DOHH2 (cell line): ENCODE measurements at regions not wholly inside any gene's neighbourhood (a gene's known extent, or its start where the extent isn't known, plus 50 kb on each side); places are given as distances from the start of the nearest gene placed in this dataset.

Experiments
- H3F3A ChIP-seq: fragments of 200-600 bp; sonication (generic), shearing (Covaris generic); 2 replicates; pipeline ENCODE4 v1.6.0; 2016; ENCODE audit warnings: antibody characterized with exemption, mild to moderate bottlenecking; ENCODE audit not compliant: control insufficient read depth, insufficient read depth
- H3K27ac ChIP-seq: fragments of 200-600 bp; sonication (generic); 2 replicates; pipeline ENCODE4 v1.5.1; 2014; ENCODE audit warnings: low read depth, mild to moderate bottlenecking, low read length, moderate library complexity
- H3K27me3 ChIP-seq: fragments of 200-600 bp; sonication (generic); 2 replicates; pipeline ENCODE4 v1.6.1; 2014; ENCODE audit warnings: mild to moderate bottlenecking, low read length, mixed read lengths; ENCODE audit not compliant: control insufficient read depth
- H3K36me3 ChIP-seq: fragments of 200-600 bp; sonication (generic); 2 replicates; pipeline ENCODE4 v1.6.1; 2014; ENCODE audit warnings: mild to moderate bottlenecking, low read length, moderate library complexity, mixed read lengths; ENCODE audit not compliant: control insufficient read depth
- H3K4me1 ChIP-seq: fragments of 200-600 bp; sonication (generic); 2 replicates; pipeline ENCODE4 v1.6.1; 2014; ENCODE audit warnings: mild to moderate bottlenecking, low read length, mixed read lengths; ENCODE audit not compliant: control insufficient read depth
- H3K4me2 ChIP-seq: fragments of 200-600 bp; sonication (generic); 2 replicates; pipeline ENCODE4 v1.6.0; 2014; ENCODE audit warnings: mild to moderate bottlenecking, low read length, moderate library complexity
- H3K4me3 ChIP-seq: fragments of 200-600 bp; sonication (generic); 2 replicates; pipeline ENCODE4 v1.5.1; 2014; ENCODE audit warnings: mild to moderate bottlenecking, low read length, mixed read lengths
- H3K79me2 ChIP-seq: fragments of 200-600 bp; sonication (generic); 2 replicates; pipeline ENCODE4 v1.6.1; 2014; ENCODE audit warnings: mild to moderate bottlenecking, low read length, mixed read lengths; ENCODE audit not compliant: control insufficient read depth
- H3K9me2 ChIP-seq: fragments of 200-600 bp; sonication (generic); replicated peaks from 2 replicates; pipeline ENCODE4 v1.6.1; 2014; ENCODE audit warnings: mild to moderate bottlenecking, low read length, mixed read lengths; ENCODE audit not compliant: control insufficient read depth
- H3K9me3 ChIP-seq: fragments of 200-600 bp; sonication (generic); 2 replicates; pipeline ENCODE4 v1.6.1; 2014; ENCODE audit warnings: antibody characterized with exemption, low read length, mixed read lengths; ENCODE audit not compliant: control insufficient read depth, insufficient read depth
- H4K20me1 ChIP-seq: fragments of 200-600 bp; sonication (generic); 2 replicates; pipeline ENCODE4 v1.6.0; 2014; ENCODE audit warnings: low read depth, mild to moderate bottlenecking, antibody characterized with exemption, low read length, moderate library complexity; ENCODE audit not compliant: control insufficient read depth, insufficient read depth
- EZH2phosphoT487 ChIP-seq: fragments of 200-600 bp; sonication (generic); IDR thresholded peaks from 2 replicates; pipeline ENCODE4 v1.6.1; 2017; ENCODE audit warnings: borderline replicate concordance, mild to moderate bottlenecking, antibody characterized with exemption, low read length, moderate library complexity, mixed read lengths
- TF ChIP-seq, protein P1 (sequence below): fragments of 200-600 bp; sonication (generic); IDR thresholded peaks from one replicate; pipeline ENCODE4 v1.5.1; 2014; ENCODE audit warnings: antibody characterized with exemption, mild to moderate bottlenecking, low read depth, low read length; ENCODE audit not compliant: poor library complexity, severe bottlenecking

GRCh38 chr11:122599434-122599833 is 56.1 kb upstream of the UBASH3B start:
- Histone ChIP-seq H4K20me1 (no peaks in the 10 kb centered on the region), H3K27ac (no peak overlapping the region), H3K4me1 (no peaks in the 10 kb centered on the region), H3F3A (no peaks in the 10 kb centered on the region), H3K9me3 (no peaks in the 10 kb centered on the region), H3K79me2 (no peaks in the 10 kb centered on the region), H3K4me3 (no peak overlapping the region), H3K36me3 (no peaks in the 10 kb centered on the region), H3K9me2 (no peaks in the 10 kb centered on the region), H3K27me3 (0 out of 2 replicates have a peak, but pooled peaks cover 2% of the 10 kb centered on the region), H3K4me2 (no peak overlapping the region)
- TF ChIP-seq EZH2phosphoT487: no peak
- TF ChIP-seq, protein P1, sequence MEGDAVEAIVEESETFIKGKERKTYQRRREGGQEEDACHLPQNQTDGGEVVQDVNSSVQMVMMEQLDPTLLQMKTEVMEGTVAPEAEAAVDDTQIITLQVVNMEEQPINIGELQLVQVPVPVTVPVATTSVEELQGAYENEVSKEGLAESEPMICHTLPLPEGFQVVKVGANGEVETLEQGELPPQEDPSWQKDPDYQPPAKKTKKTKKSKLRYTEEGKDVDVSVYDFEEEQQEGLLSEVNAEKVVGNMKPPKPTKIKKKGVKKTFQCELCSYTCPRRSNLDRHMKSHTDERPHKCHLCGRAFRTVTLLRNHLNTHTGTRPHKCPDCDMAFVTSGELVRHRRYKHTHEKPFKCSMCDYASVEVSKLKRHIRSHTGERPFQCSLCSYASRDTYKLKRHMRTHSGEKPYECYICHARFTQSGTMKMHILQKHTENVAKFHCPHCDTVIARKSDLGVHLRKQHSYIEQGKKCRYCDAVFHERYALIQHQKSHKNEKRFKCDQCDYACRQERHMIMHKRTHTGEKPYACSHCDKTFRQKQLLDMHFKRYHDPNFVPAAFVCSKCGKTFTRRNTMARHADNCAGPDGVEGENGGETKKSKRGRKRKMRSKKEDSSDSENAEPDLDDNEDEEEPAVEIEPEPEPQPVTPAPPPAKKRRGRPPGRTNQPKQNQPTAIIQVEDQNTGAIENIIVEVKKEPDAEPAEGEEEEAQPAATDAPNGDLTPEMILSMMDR: no peak

- Histone ChIP-seq H3K4me3 (no peak overlapping the region), H3K4me2 (no peak overlapping the region), H3F3A (no peaks in the 10 kb centered on the region), H3K9me2 (no peaks in the 10 kb centered on the region), H3K9me3 (no peaks in the 10 kb centered on the region), H3K4me1 (no peaks in the 10 kb centered on the region), H3K36me3 (no peaks in the 10 kb centered on the region), H4K20me1 (no peaks in the 10 kb centered on the region), H3K27ac (no peak overlapping the region), H3K79me2 (no peaks in the 10 kb centered on the region), H3K27me3 (0 out of 2 replicates have a peak, but pooled peaks cover 2% of the 10 kb centered on the region)
- TF ChIP-seq EZH2phosphoT487: no peak
- TF ChIP-seq, protein P1: no peak
Measured at GRCh38 chr11:122598971-122599370, 56.6 kb upstream of the UBASH3B start.

DNA sequence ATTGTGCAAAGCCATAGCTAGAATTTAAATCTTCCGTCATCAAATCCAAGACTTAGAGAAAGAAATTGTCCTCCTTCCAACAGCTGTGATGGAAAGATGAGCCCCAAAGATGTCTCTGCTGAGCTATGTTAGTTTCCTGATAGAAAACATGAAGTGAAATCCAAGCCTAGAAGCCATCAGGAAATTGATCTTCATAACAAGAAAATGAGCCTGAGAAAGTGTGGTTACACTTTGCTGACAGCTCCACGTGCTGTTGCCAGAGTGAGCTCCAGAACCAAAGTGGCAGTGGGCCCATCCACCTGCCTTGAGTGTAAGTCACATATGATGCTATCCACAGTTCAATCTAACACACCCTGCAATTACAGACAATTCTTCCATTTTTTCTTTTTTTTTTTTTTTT is 58.0 kb upstream of the UBASH3B start:
- Histone ChIP-seq H3K9me2 (no peaks in the 10 kb centered on the region), H3K27me3 (peaks cover 11% of the 10 kb centered on the region; the same call in 1 of the 2 replicates), H3F3A (no peaks in the 10 kb centered on the region), H3K79me2 (no peaks in the 10 kb centered on the region), H3K4me2 (no peak overlapping the region), H3K36me3 (no peaks in the 10 kb centered on the region), H3K4me3 (no peak overlapping the region), H3K4me1 (no peaks in the 10 kb centered on the region), H3K27ac (no peak overlapping the region), H4K20me1 (no peaks in the 10 kb centered on the region), H3K9me3 (no peaks in the 10 kb centered on the region)
- TF ChIP-seq EZH2phosphoT487: no peak
- TF ChIP-seq, protein P1: no peak
